ENCODE measurements at regions not wholly inside any gene's neighbourhood (a gene's known extent, or its start where the extent isn't known, plus 50 kb on each side); places are given as distances from the start of the nearest gene placed in this dataset.
A peak's percentile ranks its signal among the peaks of the same experiment; 100 is the strongest.

GRCh38 chr3:18238332-18238731 is 186.8 kb downstream of the SATB1 start:
- no peak overlapping the region for H3K4me3 Mint-ChIP-seq
- TF ChIP-seq CTCF (IDR thresholded peaks at IDR 0.05): no peak
- no peak for ATAC-seq (ENCODE audit: low read depth)
- peaks cover 11% of the 10 kb centered on the region for H3K4me1 Mint-ChIP-seq
- H3K27ac Mint-ChIP-seq: no peak overlapping the region
- H3K36me3 Mint-ChIP-seq (ENCODE audit: low read depth): no peaks in the 10 kb centered on the region
- H3K27me3 Mint-ChIP-seq: peaks cover 2% of the 10 kb centered on the region
- ChIA-PET POLR2A (no interaction called here), CTCF (interaction anchor here (0.7 kb wide), 1 partner anchor 11 kb away, joined by 3 read pairs; no protein-coding TSS in a partner anchor)
- no peaks in the 10 kb centered on the region for H3K9me3 Mint-ChIP-seq
- no peak for DNase-seq
- intact Hi-C loops (cut with micrococcal nuclease): no loop called here

- intact Hi-C loops (cut with micrococcal nuclease): loop anchor here (2.0 kb wide), 1 partner anchor 15 kb away; no protein-coding TSS in a partner anchor
- POLR2A ChIA-PET: no interaction called here
- H3K9me3 Mint-ChIP-seq: no peaks in the 10 kb centered on the region
These were observed 187.7 kb downstream of the SATB1 start for GRCh38 chr3:18237251-18238005.

GRCh38 chr3:18236726-18237125 is 188.4 kb downstream of the SATB1 start:
- H3K4me3 Mint-ChIP-seq: no peak overlapping the region
- ATAC-seq (ENCODE audit: low read depth) (no peak), DNase-seq (no peak)
- no peak for TF ChIP-seq CTCF (IDR thresholded peaks at IDR 0.05)
- no peak overlapping the region for H3K27ac Mint-ChIP-seq
- H3K27me3 Mint-ChIP-seq: peaks cover 5% of the 10 kb centered on the region
- H3K9me3 Mint-ChIP-seq: no peaks in the 10 kb centered on the region
- intact Hi-C loops (cut with micrococcal nuclease): loop anchor here (2.0 kb wide), 1 partner anchor 14 kb away; no protein-coding TSS in a partner anchor
- no peaks in the 10 kb centered on the region for H3K36me3 Mint-ChIP-seq (ENCODE audit: low read depth)
- ChIA-PET POLR2A (no interaction called here), CTCF (no interaction called here)
- peaks cover 11% of the 10 kb centered on the region for H3K4me1 Mint-ChIP-seq

More at GRCh38 chr3:18237251-18238005, 187.7 kb downstream of the SATB1 start:
- Mint-ChIP-seq H3K4me3 (no peak overlapping the region), H3K36me3 (ENCODE audit: low read depth) (no peaks in the 10 kb centered on the region), H3K27ac (no peak overlapping the region), H3K27me3 (peaks cover 5% of the 10 kb centered on the region), H3K4me1 (peaks cover 11% of the 10 kb centered on the region)
- CTCF ChIA-PET: interaction anchor here (0.7 kb wide), 1 partner anchor 10 kb away, joined by 3 read pairs; no protein-coding TSS in a partner anchor
- no peak for TF ChIP-seq CTCF (IDR thresholded peaks at IDR 0.05)
- DNase-seq: no peak
- peak; percentile 28 for ATAC-seq (ENCODE audit: low read depth)

GRCh38 chr3:18234717-18235335 is 190.3 kb downstream of the SATB1 start:
- intact Hi-C loops (cut with micrococcal nuclease): no loop called here
- peaks cover 5% of the 10 kb centered on the region for H3K27me3 Mint-ChIP-seq
- POLR2A ChIA-PET: no interaction called here
- H3K9me3 Mint-ChIP-seq: no peaks in the 10 kb centered on the region
- CTCF ChIA-PET: no interaction called here
- H3K36me3 Mint-ChIP-seq (ENCODE audit: low read depth): no peaks in the 10 kb centered on the region
- H3K4me1 Mint-ChIP-seq: peaks cover 11% of the 10 kb centered on the region
- H3K27ac Mint-ChIP-seq: no peak overlapping the region
- ATAC-seq (ENCODE audit: low read depth) (no peak), DNase-seq (no peak)
- H3K4me3 Mint-ChIP-seq: no peak overlapping the region
- TF ChIP-seq CTCF (IDR thresholded peaks at IDR 0.05): no peak

- ChIA-PET CTCF (no interaction called here), POLR2A (no interaction called here)
- Mint-ChIP-seq H3K36me3 (ENCODE audit: low read depth) (no peaks in the 10 kb centered on the region), H3K4me3 (no peak overlapping the region), H3K9me3 (no peaks in the 10 kb centered on the region), H3K27me3 (peaks cover 5% of the 10 kb centered on the region), H3K27ac (no peak overlapping the region), H3K4me1 (peaks cover 11% of the 10 kb centered on the region)
- no peak for TF ChIP-seq CTCF (IDR thresholded peaks at IDR 0.05)
- ATAC-seq (ENCODE audit: low read depth) (no peak), DNase-seq (no peak)
- intact Hi-C loops (cut with micrococcal nuclease): no loop called here
These were observed 191.0 kb downstream of the SATB1 start for GRCh38 chr3:18233987-18234716.
